AG04450 (cell line): ENCODE measurements at regions not wholly inside any gene's neighbourhood (a gene's known extent, or its start where the extent isn't known, plus 50 kb on each side); places are given as distances from the start of the nearest gene placed in this dataset.

ENCODE experiments used
- CTCF ChIA-PET: fragments of 300-600, 350-600 bp; formaldehyde crosslinking; extraction: SDS; loops from one replicate; lab custom pipeline; 2022; ENCODE audit warnings: antibody characterized with exemption, inconsistent platforms; lab: Charles Lee
- POLR2A ChIA-PET: fragments of 350-600 bp; formaldehyde crosslinking; extraction: SDS; loops from one replicate; lab custom pipeline; 2021; ENCODE audit warnings: antibody characterized with exemption, inconsistent platforms; lab: Yijun Ruan, JAX
- DNase-seq: peaks from one replicate; pipeline ENCODE4 v3.0.0-alpha.2; 2011; ENCODE audit warnings: low read depth, low spot score
- H3K27ac ChIP-seq: one replicate; pipeline ENCODE4 v1.5.1; 2012; ENCODE audit warnings: low read depth, low read length, control low read depth
- H3K27me3 ChIP-seq: one replicate; pipeline ENCODE4 v1.6.0; 2012; ENCODE audit warnings: low read length; ENCODE audit not compliant: control insufficient read depth, insufficient read depth
- H3K4me3 ChIP-seq: 2 replicates; pipeline ENCODE4 v1.5.1; 2011; ENCODE audit warnings: mild to moderate bottlenecking, low read depth, low read length, control low read depth
- H3K9me3 ChIP-seq: 2 replicates; pipeline ENCODE4 v1.5.1; 2012; ENCODE audit warnings: low read length; ENCODE audit not compliant: control insufficient read depth, insufficient read depth
- TF ChIP-seq, protein P1 (sequence below): IDR thresholded peaks from 2 replicates; pipeline ENCODE4 v1.5.1; 2011; ENCODE audit warnings: low read depth, low read length, control low read depth, inconsistent platforms

DNA sequence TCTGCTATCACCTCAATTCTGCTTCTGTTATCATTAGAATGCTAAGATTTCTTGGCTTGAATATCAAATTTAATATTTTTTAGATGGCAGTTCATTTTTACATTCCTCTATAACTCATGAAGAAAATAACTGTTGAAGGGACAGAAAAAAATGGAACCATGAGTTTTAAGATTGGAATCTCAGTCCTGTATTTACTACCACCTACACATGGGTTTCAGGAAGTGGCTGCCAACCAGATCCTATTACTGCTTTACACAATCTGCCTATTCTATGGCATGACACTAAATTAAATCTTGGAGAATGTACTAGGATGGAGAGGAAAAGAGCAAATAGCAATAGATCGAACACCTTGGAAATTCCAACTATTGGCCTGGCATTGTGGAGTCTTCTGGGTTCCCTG, 140.8 kb downstream of the DUSP6 start:
- Histone ChIP-seq H3K9me3 (no peaks in the 10 kb centered on the region), H3K4me3 (no peak overlapping the region), H3K27ac (no peak overlapping the region), H3K27me3 (no peaks in the 10 kb centered on the region)
- ChIA-PET CTCF (no interaction called here), POLR2A (no interaction called here)
- TF ChIP-seq, protein P1, sequence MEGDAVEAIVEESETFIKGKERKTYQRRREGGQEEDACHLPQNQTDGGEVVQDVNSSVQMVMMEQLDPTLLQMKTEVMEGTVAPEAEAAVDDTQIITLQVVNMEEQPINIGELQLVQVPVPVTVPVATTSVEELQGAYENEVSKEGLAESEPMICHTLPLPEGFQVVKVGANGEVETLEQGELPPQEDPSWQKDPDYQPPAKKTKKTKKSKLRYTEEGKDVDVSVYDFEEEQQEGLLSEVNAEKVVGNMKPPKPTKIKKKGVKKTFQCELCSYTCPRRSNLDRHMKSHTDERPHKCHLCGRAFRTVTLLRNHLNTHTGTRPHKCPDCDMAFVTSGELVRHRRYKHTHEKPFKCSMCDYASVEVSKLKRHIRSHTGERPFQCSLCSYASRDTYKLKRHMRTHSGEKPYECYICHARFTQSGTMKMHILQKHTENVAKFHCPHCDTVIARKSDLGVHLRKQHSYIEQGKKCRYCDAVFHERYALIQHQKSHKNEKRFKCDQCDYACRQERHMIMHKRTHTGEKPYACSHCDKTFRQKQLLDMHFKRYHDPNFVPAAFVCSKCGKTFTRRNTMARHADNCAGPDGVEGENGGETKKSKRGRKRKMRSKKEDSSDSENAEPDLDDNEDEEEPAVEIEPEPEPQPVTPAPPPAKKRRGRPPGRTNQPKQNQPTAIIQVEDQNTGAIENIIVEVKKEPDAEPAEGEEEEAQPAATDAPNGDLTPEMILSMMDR: no peak
- DNase-seq: no peak

DNA sequence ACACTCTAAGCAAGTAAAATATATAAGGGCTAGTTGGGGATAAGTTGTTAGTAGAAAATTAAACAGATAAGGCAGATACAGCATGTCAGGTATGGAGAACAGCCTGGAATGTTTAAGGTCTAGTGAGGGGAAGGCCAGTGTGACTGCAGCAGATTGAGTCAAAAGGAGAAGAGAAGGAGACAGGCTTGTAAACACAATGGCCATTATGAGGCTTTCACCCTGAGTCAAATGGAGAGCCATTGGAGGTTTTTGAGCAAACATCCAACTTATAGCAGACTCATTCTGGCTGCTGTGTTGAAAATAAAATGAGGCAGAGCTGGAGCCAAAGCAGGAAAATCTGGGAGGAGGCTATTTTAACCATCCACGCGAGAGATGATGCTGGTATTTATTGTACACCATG, 142.0 kb downstream of the DUSP6 start:
- no peaks in the 10 kb centered on the region for H3K9me3 ChIP-seq
- TF ChIP-seq, protein P1: no peak
- H3K4me3 ChIP-seq: no peak overlapping the region
- ChIA-PET POLR2A (no interaction called here), CTCF (no interaction called here)
- DNase-seq: no peak
- H3K27ac ChIP-seq: no peak overlapping the region
- H3K27me3 ChIP-seq: no peaks in the 10 kb centered on the region

DNA sequence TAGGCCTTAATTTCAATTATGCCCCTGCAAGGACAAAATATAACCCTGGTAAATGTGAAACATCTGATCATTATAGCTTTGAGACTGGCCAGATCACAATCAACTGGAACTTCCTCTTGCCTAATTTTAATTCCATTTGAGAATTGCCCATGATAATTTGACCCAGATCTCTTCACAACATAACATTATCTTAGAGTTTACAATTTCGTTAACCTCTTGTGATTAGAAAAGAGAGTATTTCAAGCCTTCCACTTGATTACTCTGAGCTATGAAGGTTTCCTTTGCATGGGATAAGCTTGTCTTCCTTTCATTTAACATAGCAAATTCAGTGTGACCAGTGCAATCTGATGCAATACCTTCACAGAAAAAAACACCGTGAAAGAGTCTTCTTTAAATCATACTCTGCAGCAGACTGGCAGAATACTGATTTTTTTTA, 143.6 kb downstream of the DUSP6 start:
- no peaks in the 10 kb centered on the region for H3K9me3 ChIP-seq
- ChIA-PET CTCF (no interaction called here), POLR2A (no interaction called here)
- TF ChIP-seq, protein P1: no peak
- no peaks in the 10 kb centered on the region for H3K27me3 ChIP-seq
- DNase-seq: no peak
- H3K4me3 ChIP-seq: no peak overlapping the region
- no peak overlapping the region for H3K27ac ChIP-seq

DNA sequence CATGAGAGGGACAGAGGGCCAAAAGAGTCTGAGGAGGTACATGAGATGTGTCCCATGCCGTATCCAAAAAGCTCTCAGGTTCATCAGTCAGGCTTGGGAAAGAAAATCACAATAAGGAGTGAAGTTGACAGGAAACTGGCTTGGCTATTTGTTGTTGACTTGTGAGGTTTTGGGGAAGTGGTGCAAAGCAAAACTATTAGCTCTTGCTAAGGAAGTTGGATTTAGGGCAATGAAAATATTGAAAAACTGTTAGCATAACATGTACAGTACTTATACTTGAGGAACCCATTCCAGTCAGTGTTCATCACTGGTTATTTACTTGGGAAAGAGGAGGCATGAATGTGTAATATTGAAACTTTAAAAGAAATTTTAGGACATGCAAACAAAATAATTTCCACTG, 145.9 kb downstream of the DUSP6 start:
- H3K27ac ChIP-seq: no peak overlapping the region
- POLR2A ChIA-PET: no interaction called here
- no peak overlapping the region for H3K4me3 ChIP-seq
- no peaks in the 10 kb centered on the region for H3K27me3 ChIP-seq
- DNase-seq: no peak
- TF ChIP-seq, protein P1: no peak
- CTCF ChIA-PET: interaction anchor here (0.9 kb wide), 1 partner anchor 30 kb away, joined by 3 read pairs; no protein-coding TSS in a partner anchor
- no peaks in the 10 kb centered on the region for H3K9me3 ChIP-seq

DNA sequence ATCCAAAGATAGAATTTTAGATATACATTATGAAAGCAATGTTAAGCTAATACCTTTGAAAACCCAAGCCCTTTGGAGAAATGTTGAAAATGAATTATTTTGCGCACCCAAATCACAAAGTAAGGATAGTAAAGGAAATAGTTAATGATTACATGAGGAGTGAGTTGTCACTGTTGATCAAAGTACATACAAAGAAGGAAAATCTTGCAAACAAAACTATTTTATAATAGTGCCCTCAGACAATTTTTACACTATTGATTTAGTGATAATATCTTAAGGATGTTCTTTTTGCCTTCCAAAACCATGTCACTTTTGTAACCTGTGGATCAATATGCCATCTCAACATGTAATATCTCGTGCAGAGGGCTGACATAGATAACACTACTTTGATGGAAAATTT, 146.8 kb downstream of the DUSP6 start:
- Histone ChIP-seq H3K27me3 (no peaks in the 10 kb centered on the region), H3K27ac (no peak overlapping the region), H3K9me3 (no peaks in the 10 kb centered on the region), H3K4me3 (no peak overlapping the region)
- ChIA-PET CTCF (no interaction called here), POLR2A (no interaction called here)
- DNase-seq: no peak
- TF ChIP-seq, protein P1: no peak
